ENCODE measurements at regions not wholly inside any gene's neighbourhood (a gene's known extent, or its start where the extent isn't known, plus 50 kb on each side); places are given as distances from the start of the nearest gene placed in this dataset.

GRCh38 chr1:30295266-30295665, 428.1 kb downstream of the MATN1 start (continued):
- no peak for TF ChIP-seq DBP (CRISPR knock-in tag; IDR thresholded peaks at IDR 0.05; ENCODE audit: not compliant biosample characterization)
- no peak for TF ChIP-seq ZBTB8A (CRISPR knock-in tag; IDR thresholded peaks at IDR 0.05; ENCODE audit: borderline replicate concordance, low read depth)
- no peak for TF ChIP-seq ZNF460 (CRISPR knock-in tag; IDR thresholded peaks at IDR 0.05; ENCODE audit: borderline replicate concordance)
- TF ChIP-seq HDAC2 (CRISPR knock-in tag; IDR thresholded peaks at IDR 0.05) = no peak

GRCh38 chr1:30294508-30294907, 428.9 kb downstream of the MATN1 start:
- BruUV-seq (replicated peaks) = no TSS peak
- H3K27me3 ChIP-seq (ENCODE audit: control insufficient read depth in 1 of 2, insufficient read depth in 2 of 2, low read length in 2 of 2) = no peaks in the 10 kb centered on the region
- no peak overlapping the region for H2AFZ ChIP-seq (ENCODE audit: low read length)
- H3K4me3 ChIP-seq (replicated peaks in 1 of 3; ENCODE audit: insufficient read depth in 1 of 3, low read depth in 2 of 3, low read length in 3 of 3) = no peak overlapping the region
- no peak for ATAC-seq
- no peak for FAIRE-seq
- H3K9me3 ChIP-seq (ENCODE audit: low read length) = no peaks in the 10 kb centered on the region
- H3K27ac ChIP-seq (ENCODE audit: extremely low read length, insufficient read depth, low read length) = no peak overlapping the region
- H3K36me3 ChIP-seq (replicated peaks in 1 of 2; ENCODE audit: control insufficient read depth in 1 of 2, insufficient read depth in 2 of 2, low read length in 2 of 2) = no peaks in the 10 kb centered on the region
- in situ Hi-C loops (cut with HindIII; ENCODE audit: extremely low pct_ligation_motif_present, low pct_unique_long_range_greater_than_20kb) (no loop called here), intact Hi-C loops (cut with micrococcal nuclease; ENCODE audit: unreplicated experiment) (no loop called here)
- POLR2A ChIA-PET = no interaction called here
- no peak for DNase-seq (ENCODE audit: low spot score)
- CTCF ChIA-PET (ENCODE audit: low intra/inter-chr PET ratio, low total read pairs) = no interaction called here
- no peaks in the 10 kb centered on the region for H3K79me2 ChIP-seq (ENCODE audit: insufficient read depth, low read length)
- no peaks in the 10 kb centered on the region for H3K4me1 ChIP-seq (ENCODE audit: insufficient read depth, low read length)
- H3K9ac ChIP-seq (ENCODE audit: insufficient read depth, low read depth, low read length) = no peak overlapping the region
- H3K4me2 ChIP-seq (ENCODE audit: low read depth, low read length) = no peak overlapping the region
- no peaks in the 10 kb centered on the region for H4K20me1 ChIP-seq (ENCODE audit: insufficient read depth, low read length)
- 0% methylated on average over 1 of the region's 1 CpG for WGBS (ENCODE audit: low lambda C conversion rate)
- TF ChIP-seq YEATS4 (CRISPR knock-in tag; IDR thresholded peaks at IDR 0.05; ENCODE audit: borderline replicate concordance) (no peak), ZBTB46 (CRISPR knock-in tag; IDR thresholded peaks at IDR 0.05; ENCODE audit: borderline replicate concordance) (no peak), TBP (CRISPR knock-in tag; IDR thresholded peaks at IDR 0.05) (no peak), HBP1 (CRISPR knock-in tag; IDR thresholded peaks at IDR 0.05; ENCODE audit: low read depth) (no peak), JUN (CRISPR knock-in tag; IDR thresholded peaks at IDR 0.05) (no peak), ZNF567 (CRISPR knock-in tag; IDR thresholded peaks at IDR 0.05; ENCODE audit: borderline replicate concordance) (no peak), ZNF44 (CRISPR knock-in tag; IDR thresholded peaks at IDR 0.05) (no peak), TFAP4 (IDR thresholded peaks at IDR 0.05; ENCODE audit: borderline replicate concordance, low read depth) (no peak), ZSCAN31 (CRISPR knock-in tag; IDR thresholded peaks at IDR 0.05; ENCODE audit: low read depth) (no peak), CEBPB (IDR thresholded peaks at IDR 0.05; ENCODE audit: borderline replicate concordance, low read depth, low read length) (no peak), POGK (CRISPR knock-in tag; conservative IDR thresholded peaks at IDR 0.05) (no peak)
